ENCODE measurements at regions not wholly inside any gene's neighbourhood (a gene's known extent, or its start where the extent isn't known, plus 50 kb on each side); places are given as distances from the start of the nearest gene placed in this dataset.

DNA sequence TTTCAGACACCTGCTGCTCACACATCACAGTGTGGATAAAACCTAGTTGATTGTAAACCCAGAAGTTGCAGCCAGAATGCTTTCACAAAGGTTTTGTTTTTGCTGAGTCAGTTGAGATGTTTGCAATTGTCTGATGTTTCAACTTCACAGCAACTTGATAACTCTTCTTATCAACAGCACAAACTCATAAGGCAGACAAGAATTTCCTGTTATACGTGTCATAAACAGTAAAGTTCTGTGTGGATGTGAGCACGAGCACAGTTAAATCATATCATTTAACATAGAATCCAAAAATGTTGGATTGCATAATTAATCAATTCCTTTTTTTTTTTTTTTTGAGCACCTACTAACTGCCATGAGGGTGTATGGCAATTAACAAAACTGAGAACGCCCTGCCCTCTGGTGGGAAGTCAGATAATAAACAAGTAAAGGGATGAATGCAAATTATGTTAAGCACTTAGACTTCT, 512.2 kb downstream of the PDHA2 start:
- H3K4me1 ChIP-seq = peaks cover 0 to 8% (median 0%) of the 10 kb centered on the region in 4 donors
- intact Hi-C loops (cut with DNase I; ENCODE audit: low total_unique reads) = no loop called here
- no peaks in the 10 kb centered on the region for H3K27me3 ChIP-seq
- DNase-seq = no peak
- H3K27ac ChIP-seq = no peak overlapping the region
- H3K9me3 ChIP-seq = no peaks in the 10 kb centered on the region
- 15 to 35% methylated on average over 3 of the region's 3 CpGs for WGBS, 2 donors (ENCODE audit: low coverage in 1 of 2)
- TF ChIP-seq EP300 (IDR thresholded peaks at IDR 0.05; ENCODE audit: low read depth) (no peak), POLR2A (IDR thresholded peaks at IDR 0.05) (no peak), POLR2AphosphoS5 (IDR thresholded peaks at IDR 0.05) (no peak)
- TF ChIP-seq, protein P1, sequence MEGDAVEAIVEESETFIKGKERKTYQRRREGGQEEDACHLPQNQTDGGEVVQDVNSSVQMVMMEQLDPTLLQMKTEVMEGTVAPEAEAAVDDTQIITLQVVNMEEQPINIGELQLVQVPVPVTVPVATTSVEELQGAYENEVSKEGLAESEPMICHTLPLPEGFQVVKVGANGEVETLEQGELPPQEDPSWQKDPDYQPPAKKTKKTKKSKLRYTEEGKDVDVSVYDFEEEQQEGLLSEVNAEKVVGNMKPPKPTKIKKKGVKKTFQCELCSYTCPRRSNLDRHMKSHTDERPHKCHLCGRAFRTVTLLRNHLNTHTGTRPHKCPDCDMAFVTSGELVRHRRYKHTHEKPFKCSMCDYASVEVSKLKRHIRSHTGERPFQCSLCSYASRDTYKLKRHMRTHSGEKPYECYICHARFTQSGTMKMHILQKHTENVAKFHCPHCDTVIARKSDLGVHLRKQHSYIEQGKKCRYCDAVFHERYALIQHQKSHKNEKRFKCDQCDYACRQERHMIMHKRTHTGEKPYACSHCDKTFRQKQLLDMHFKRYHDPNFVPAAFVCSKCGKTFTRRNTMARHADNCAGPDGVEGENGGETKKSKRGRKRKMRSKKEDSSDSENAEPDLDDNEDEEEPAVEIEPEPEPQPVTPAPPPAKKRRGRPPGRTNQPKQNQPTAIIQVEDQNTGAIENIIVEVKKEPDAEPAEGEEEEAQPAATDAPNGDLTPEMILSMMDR (IDR thresholded peaks at IDR 0.05) = peak in 1 of 5 experiments; percentile 13
- H3K4me3 ChIP-seq = no peak overlapping the region
- in situ Hi-C loops (cut with MboI; ENCODE audit: low pct_ligation_motif_present in 1 of 4, low pct_unique_long_range_greater_than_20kb in 1 of 4, low sequenced_read_pairs in 3 of 4) = no loop called here
- H3K36me3 ChIP-seq = no peaks in the 10 kb centered on the region

DNA sequence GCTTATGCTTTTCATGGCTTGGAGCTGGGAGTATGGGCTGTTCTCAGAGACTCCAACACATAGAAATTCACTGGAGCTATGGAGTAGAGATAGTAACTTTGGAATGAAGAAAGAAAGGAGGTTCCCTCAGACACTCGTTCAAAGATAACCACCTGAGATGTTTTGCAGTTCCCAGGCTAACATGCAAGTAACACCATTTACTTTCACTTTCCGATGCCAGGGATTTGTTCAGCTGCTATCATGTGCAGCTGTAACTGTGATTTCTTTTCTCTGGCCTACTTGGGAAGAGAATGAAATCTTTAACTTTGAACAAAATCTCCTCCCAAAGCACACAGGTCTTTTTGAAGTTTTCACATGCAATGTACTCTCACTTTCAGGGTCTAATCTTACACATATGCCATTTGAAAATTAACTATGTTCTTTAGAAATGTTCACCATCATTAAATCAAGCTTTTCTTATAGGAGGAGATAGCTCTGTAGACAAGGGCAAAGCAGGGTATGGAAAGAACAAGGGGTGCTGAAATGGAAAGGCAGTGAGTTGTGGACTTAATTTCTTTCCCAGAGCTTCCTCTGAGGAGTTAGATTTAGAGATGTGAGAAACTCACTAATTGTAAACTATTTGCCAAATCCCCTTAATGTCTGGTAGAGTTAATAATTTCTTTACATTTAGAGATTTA, 514.3 kb downstream of the PDHA2 start:
- 8 to 10% methylated on average over 2 of the region's 2 CpGs for WGBS, 2 donors (ENCODE audit: low coverage in 1 of 2)
- no peak for DNase-seq
- Histone ChIP-seq H3K36me3 (no peaks in the 10 kb centered on the region), H3K9me3 (no peaks in the 10 kb centered on the region), H3K27me3 (no peaks in the 10 kb centered on the region), H3K4me1 (peaks cover 0 to 8% (median 0%) of the 10 kb centered on the region in 4 donors), H3K27ac (no peak overlapping the region), H3K4me3 (no peak overlapping the region)
- no peak for TF ChIP-seq POLR2AphosphoS5 (IDR thresholded peaks at IDR 0.05)
- TF ChIP-seq, protein P1 (IDR thresholded peaks at IDR 0.05) = no peak
- no peak for TF ChIP-seq EP300 (IDR thresholded peaks at IDR 0.05; ENCODE audit: low read depth)
- no peak for TF ChIP-seq POLR2A (IDR thresholded peaks at IDR 0.05)
- intact Hi-C loops (cut with DNase I; ENCODE audit: low total_unique reads) (no loop called here), in situ Hi-C loops (cut with MboI; ENCODE audit: low pct_ligation_motif_present in 1 of 4, low pct_unique_long_range_greater_than_20kb in 1 of 4, low sequenced_read_pairs in 3 of 4) (no loop called here)

DNA sequence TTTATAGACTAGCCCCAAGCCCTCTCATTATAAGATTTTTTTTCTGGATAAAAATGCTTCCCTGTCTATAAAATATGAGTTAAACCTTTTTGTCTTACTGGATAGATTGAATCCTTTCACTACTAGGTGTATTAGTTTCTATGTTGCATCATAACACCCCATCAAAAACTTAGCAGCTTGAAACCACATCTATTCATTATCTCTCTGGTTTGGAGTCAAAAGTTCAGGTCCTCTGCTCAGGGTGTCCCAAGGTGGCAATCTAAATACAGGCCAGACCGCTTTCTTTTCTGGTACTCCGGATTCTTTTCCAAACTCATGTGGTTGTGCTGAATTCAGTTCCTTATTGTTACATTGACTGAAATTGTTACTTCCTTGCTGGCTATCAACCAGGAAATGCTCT, 515.5 kb downstream of the PDHA2 start:
- Histone ChIP-seq H3K27me3 (no peaks in the 10 kb centered on the region), H3K4me1 (peaks cover 0 to 8% (median 0%) of the 10 kb centered on the region in 4 donors), H3K27ac (no peak overlapping the region), H3K4me3 (no peak overlapping the region), H3K9me3 (no peaks in the 10 kb centered on the region), H3K36me3 (no peaks in the 10 kb centered on the region)
- TF ChIP-seq, protein P1 (IDR thresholded peaks at IDR 0.05) = no peak
- WGBS, 2 donors (ENCODE audit: low coverage in 1 of 2) = 63 to 86% methylated on average over 2 of the region's 2 CpGs
- in situ Hi-C loops (cut with MboI; ENCODE audit: low pct_ligation_motif_present in 1 of 4, low pct_unique_long_range_greater_than_20kb in 1 of 4, low sequenced_read_pairs in 3 of 4) = no loop called here
- intact Hi-C loops (cut with DNase I; ENCODE audit: low total_unique reads) = loop anchor here (5.0 kb wide), 1 partner anchor 638 kb away; no protein-coding TSS in a partner anchor
- no peak for DNase-seq

DNA sequence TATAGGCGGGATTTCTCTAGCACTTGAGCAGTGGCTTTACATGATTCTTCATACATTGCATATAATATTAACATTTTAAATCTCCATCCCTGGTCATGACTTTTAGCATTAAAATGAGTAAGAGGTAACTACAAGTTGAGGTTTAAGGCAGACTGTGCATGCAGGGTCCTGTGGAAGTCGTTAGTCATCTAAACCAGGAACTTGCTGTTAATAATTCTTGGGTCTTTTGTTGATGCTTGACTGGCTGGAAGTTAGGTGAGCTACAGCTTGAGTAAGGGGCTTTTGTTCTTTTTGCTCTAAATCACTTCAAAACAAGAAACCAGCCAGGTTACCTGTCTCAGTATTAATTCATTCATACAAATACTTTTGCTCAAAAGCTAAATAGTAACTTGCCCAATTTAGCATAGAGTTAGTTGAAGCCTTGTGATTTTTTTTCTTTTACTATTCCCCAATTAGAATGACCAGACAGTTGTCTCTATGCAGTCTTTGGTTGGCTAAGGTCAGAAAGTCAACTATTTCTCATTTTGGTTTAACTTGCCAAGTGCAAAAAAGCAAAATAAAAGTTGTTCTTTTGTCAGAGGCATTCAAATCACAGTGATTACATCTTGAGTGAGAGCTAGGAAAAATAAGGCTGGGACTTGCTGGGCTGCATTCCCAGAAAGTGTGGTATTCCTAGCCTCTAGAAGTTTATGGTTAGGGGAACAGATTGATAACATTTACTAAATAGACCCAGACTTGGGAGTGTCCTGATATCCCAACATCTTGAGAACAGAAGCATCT, 516.9 kb downstream of the PDHA2 start:
- Histone ChIP-seq H3K27ac (no peak overlapping the region), H3K4me1 (peaks cover 0 to 8% (median 0%) of the 10 kb centered on the region in 4 donors), H3K27me3 (no peaks in the 10 kb centered on the region), H3K4me3 (no peak overlapping the region), H3K36me3 (no peaks in the 10 kb centered on the region), H3K9me3 (no peaks in the 10 kb centered on the region)
- DNase-seq = no peak
- TF ChIP-seq POLR2A (IDR thresholded peaks at IDR 0.05) = no peak
- TF ChIP-seq, protein P1 (IDR thresholded peaks at IDR 0.05) = no peak
- no peak for TF ChIP-seq EP300 (IDR thresholded peaks at IDR 0.05; ENCODE audit: low read depth)
- TF ChIP-seq POLR2AphosphoS5 (IDR thresholded peaks at IDR 0.05) = no peak
- WGBS, 2 donors (ENCODE audit: low coverage in 1 of 2) = 70 to 83% methylated on average over 2 of the region's 2 CpGs
- in situ Hi-C loops (cut with MboI; ENCODE audit: low pct_ligation_motif_present in 1 of 4, low pct_unique_long_range_greater_than_20kb in 1 of 4, low sequenced_read_pairs in 3 of 4) (no loop called here), intact Hi-C loops (cut with DNase I; ENCODE audit: low total_unique reads) (loop anchor here (5.0 kb wide), 1 partner anchor 639 kb away; no protein-coding TSS in a partner anchor)

Data from transverse colon (tissue), 4 donors.